ENCODE measurements at regions not wholly inside any gene's neighbourhood (a gene's known extent, or its start where the extent isn't known, plus 50 kb on each side); places are given as distances from the start of the nearest gene placed in this dataset.

- TF ChIP-seq CTCF (IDR thresholded peaks at IDR 0.05; ENCODE audit: low read length) (no peak), EZH2 (IDR thresholded peaks at IDR 0.05; ENCODE audit: borderline replicate concordance, low read length) (no peak)
Measured at GRCh38 chr12:24081092-24081529, 131.6 kb upstream of the SOX5 start.
